Upper lobe of right lung (tissue), 1 donor: ENCODE measurements at regions not wholly inside any gene's neighbourhood (a gene's known extent, or its start where the extent isn't known, plus 50 kb on each side); places are given as distances from the start of the nearest gene placed in this dataset.
A peak's percentile ranks its signal among the peaks of the same experiment; 100 is the strongest.

Experiments used
- ATAC-seq: fragments of 200-7000 bp; cut with Tn5 transposase; one replicate; pipeline ENCODE4 v1.9.1; 2020; ENCODE audit warnings: mild to moderate bottlenecking, moderate library complexity
- DNase-seq: peaks from one replicate; pipeline ENCODE4 v3.0.0-alpha.2; 2020
- H3K27ac ChIP-seq: fragments of 200-600 bp; one replicate; pipeline ENCODE4 v1.8.0; 2022
- H3K27me3 ChIP-seq: fragments of 200-600 bp; one replicate; pipeline ENCODE4 v1.8.0; 2022; ENCODE audit warnings: mild to moderate bottlenecking
- H3K36me3 ChIP-seq: fragments of 200-600 bp; one replicate; pipeline ENCODE4 v1.8.0; 2022
- H3K4me1 ChIP-seq: fragments of 200-600 bp; one replicate; pipeline ENCODE4 v1.8.0; 2022
- H3K4me3 ChIP-seq: fragments of 200-600 bp; one replicate; pipeline ENCODE4 v1.8.0; 2022; ENCODE audit warnings: mild to moderate bottlenecking
- H3K9me3 ChIP-seq: fragments of 200-600 bp; one replicate; pipeline ENCODE4 v1.8.0; 2022
- CTCF ChIP-seq: fragments of 200-600 bp; IDR thresholded peaks from one replicate; pipeline ENCODE4 v1.8.0; 2022; ENCODE audit warnings: antibody characterized with exemption
- intact Hi-C: fragments of 100-400 bp; cut with DNase I; formaldehyde crosslinking; loops from one replicate; pipeline ENCODE4 v1.11.0; 2022
- donor health status: DM: no; HTN: yes; CAD: no; lungs with severe emphysema.

GRCh38 chr22:49620003-49620556 lies 207.6 kb downstream of the BRD1 start:
- Histone ChIP-seq H3K27me3 (no peaks in the 10 kb centered on the region), H3K27ac (no peak overlapping the region), H3K36me3 (no peaks in the 10 kb centered on the region), H3K4me1 (no peaks in the 10 kb centered on the region), H3K4me3 (no peak overlapping the region), H3K9me3 (no peaks in the 10 kb centered on the region)
- no peak for DNase-seq
- ATAC-seq = no peak
- intact Hi-C loops = no loop called here
- no peak for TF ChIP-seq CTCF

GRCh38 chr22:49619301-49619700 lies 208.4 kb downstream of the BRD1 start:
- H3K27ac ChIP-seq = no peak overlapping the region
- intact Hi-C loops = no loop called here
- H3K4me3 ChIP-seq = no peak overlapping the region
- H3K4me1 ChIP-seq = no peaks in the 10 kb centered on the region
- H3K9me3 ChIP-seq = no peaks in the 10 kb centered on the region
- ATAC-seq (no peak), DNase-seq (peak; percentile 52)
- no peaks in the 10 kb centered on the region for H3K36me3 ChIP-seq
- H3K27me3 ChIP-seq = no peaks in the 10 kb centered on the region
- TF ChIP-seq CTCF = no peak

GRCh38 chr22:49618677-49618953 lies 209.1 kb downstream of the BRD1 start:
- peak; percentile 51 for DNase-seq
- Histone ChIP-seq H3K4me3 (no peak overlapping the region), H3K36me3 (no peaks in the 10 kb centered on the region), H3K9me3 (no peaks in the 10 kb centered on the region), H3K27me3 (no peaks in the 10 kb centered on the region), H3K27ac (no peak overlapping the region), H3K4me1 (no peaks in the 10 kb centered on the region)
- intact Hi-C loops = no loop called here
- no peak for TF ChIP-seq CTCF
- ATAC-seq = no peak

GRCh38 chr22:49617866-49618676 lies 209.6 kb downstream of the BRD1 start:
- H3K4me1 ChIP-seq = no peaks in the 10 kb centered on the region
- TF ChIP-seq CTCF = no peak
- no peaks in the 10 kb centered on the region for H3K27me3 ChIP-seq
- no peak overlapping the region for H3K4me3 ChIP-seq
- intact Hi-C loops = no loop called here
- ATAC-seq = no peak
- H3K27ac ChIP-seq = no peak overlapping the region
- no peaks in the 10 kb centered on the region for H3K36me3 ChIP-seq
- peak; percentile 52 for DNase-seq
- H3K9me3 ChIP-seq = no peaks in the 10 kb centered on the region

GRCh38 chr22:49617264-49617663 lies 210.4 kb downstream of the BRD1 start:
- peak; percentile 42 for DNase-seq
- TF ChIP-seq CTCF = no peak
- no peaks in the 10 kb centered on the region for H3K36me3 ChIP-seq
- no peak overlapping the region for H3K27ac ChIP-seq
- H3K27me3 ChIP-seq = no peaks in the 10 kb centered on the region
- H3K4me1 ChIP-seq = no peaks in the 10 kb centered on the region
- intact Hi-C loops = no loop called here
- H3K4me3 ChIP-seq = no peak overlapping the region
- H3K9me3 ChIP-seq = no peaks in the 10 kb centered on the region
- no peak for ATAC-seq
